Astrocyte (in vitro differentiated cells and primary cell): ENCODE measurements at regions not wholly inside any gene's neighbourhood (a gene's known extent, or its start where the extent isn't known, plus 50 kb on each side); places are given as distances from the start of the nearest gene placed in this dataset.

Experiments used
- DNase-seq: peaks from one replicate; pipeline ENCODE4 v3.0.0-alpha.2; 2010; ENCODE audit warnings: low read depth
- FAIRE-seq: peaks from 2 replicates; lab custom pipeline; 2011; peaks lifted over from hg19 to GRCh38; lab: Jason Lieb, UNC
- H2AFZ ChIP-seq: 2 replicates; pipeline ENCODE4 v1.6.0; 2012; ENCODE audit warnings: low read depth, low read length, inconsistent platforms
- H3K27ac ChIP-seq: 2 replicates; pipeline ENCODE4 v1.5.1; 2011; ENCODE audit warnings: low read depth, low read length, inconsistent platforms
- H3K27me3 ChIP-seq: 2 replicates; pipeline ENCODE4 v1.6.0; 2011; ENCODE audit warnings: low read length, inconsistent platforms; ENCODE audit not compliant: insufficient read depth
- H3K36me3 ChIP-seq: 2 replicates; pipeline ENCODE4 v1.5.1; 2011; ENCODE audit warnings: low read length, inconsistent platforms; ENCODE audit not compliant: insufficient read depth
- H3K4me1 ChIP-seq: 2 replicates; pipeline ENCODE4 v1.5.1; 2011; ENCODE audit warnings: low read length, inconsistent platforms; ENCODE audit not compliant: insufficient read depth
- H3K4me2 ChIP-seq: 2 replicates; pipeline ENCODE4 v1.6.0; 2012; ENCODE audit warnings: low read length, inconsistent platforms
- H3K4me3 ChIP-seq: 2 replicates; pipeline ENCODE4 v1.5.1; 2011; ENCODE audit warnings: low read depth, mild to moderate bottlenecking, low read length, inconsistent platforms; ENCODE audit not compliant: insufficient read depth
- H3K79me2 ChIP-seq: 2 replicates; pipeline ENCODE4 v1.6.0; 2012; ENCODE audit warnings: mild to moderate bottlenecking, low read length, inconsistent platforms; ENCODE audit not compliant: insufficient read depth
- H3K9ac ChIP-seq: 2 replicates; pipeline ENCODE4 v1.6.0; 2012; ENCODE audit warnings: mild to moderate bottlenecking, low read length, inconsistent platforms
- H3K9me3 ChIP-seq: 2 replicates; pipeline ENCODE4 v1.5.1; 2012; ENCODE audit warnings: low read depth, mild to moderate bottlenecking, low read length, inconsistent platforms; ENCODE audit not compliant: insufficient read depth
- H4K20me1 ChIP-seq: 2 replicates; pipeline ENCODE4 v1.6.0; 2012; ENCODE audit warnings: low read length, inconsistent platforms; ENCODE audit not compliant: insufficient read depth
- H3K27ac Mint-ChIP-seq: one replicate; pipeline ENCODE4 v1.8.0; 2021; ENCODE audit warnings: mild to moderate bottlenecking, mixed read lengths; ENCODE audit not compliant: unreplicated experiment
- H3K27me3 Mint-ChIP-seq: one replicate; pipeline ENCODE4 v1.8.0; 2021; ENCODE audit warnings: low read depth, mixed read lengths; ENCODE audit not compliant: unreplicated experiment
- H3K36me3 Mint-ChIP-seq: one replicate; pipeline ENCODE4 v1.8.0; 2021; ENCODE audit warnings: low read depth, mixed read lengths; ENCODE audit not compliant: unreplicated experiment
- H3K4me1 Mint-ChIP-seq: one replicate; pipeline ENCODE4 v1.8.0; 2021; ENCODE audit warnings: low read depth, mixed read lengths; ENCODE audit not compliant: unreplicated experiment
- H3K4me3 Mint-ChIP-seq: one replicate; pipeline ENCODE4 v1.8.0; 2021; ENCODE audit warnings: mild to moderate bottlenecking, moderate library complexity, mixed read lengths; ENCODE audit not compliant: unreplicated experiment
- H3K9me3 Mint-ChIP-seq: one replicate; pipeline ENCODE4 v1.8.0; 2021; ENCODE audit warnings: mild to moderate bottlenecking, mixed read lengths; ENCODE audit not compliant: unreplicated experiment
- EZH2 ChIP-seq: IDR thresholded peaks from 2 replicates; pipeline ENCODE4 v1.6.1; 2012; ENCODE audit warnings: mild to moderate bottlenecking, low read length, inconsistent platforms; ENCODE audit not compliant: insufficient read depth
- TF ChIP-seq, protein P1 (sequence below): IDR thresholded peaks from 2 replicates; pipeline ENCODE4 v1.5.1; 2011; ENCODE audit warnings: low read depth, mild to moderate bottlenecking, inconsistent platforms, low read length, moderate library complexity; ENCODE audit not compliant: insufficient read depth

DNA sequence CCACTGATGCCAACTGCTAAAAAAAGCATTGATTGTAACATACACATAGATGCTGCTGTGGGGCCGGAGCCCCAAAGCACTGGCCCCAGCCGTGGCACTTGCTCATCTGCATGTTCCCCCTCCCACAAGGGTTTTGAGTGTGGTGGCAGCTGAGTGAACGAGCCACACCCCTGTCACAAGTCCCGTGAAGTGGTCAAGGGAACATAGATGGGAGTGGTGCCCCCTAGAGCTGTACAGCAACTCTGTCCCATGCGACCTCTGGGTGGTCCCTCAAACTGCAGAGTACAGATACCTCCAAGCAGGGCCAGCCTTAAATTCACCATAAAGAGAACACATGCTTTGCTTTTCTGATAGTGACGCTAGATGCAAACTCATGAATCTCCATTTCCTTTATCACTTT is 503.3 kb upstream of the NRP1 start:
- Histone ChIP-seq H3K27ac (no peak overlapping the region), H3K9ac (no peak overlapping the region), H4K20me1 (no peaks in the 10 kb centered on the region), H3K4me1 (no peaks in the 10 kb centered on the region), H2AFZ (no peak overlapping the region), H3K79me2 (no peaks in the 10 kb centered on the region), H3K4me2 (no peak overlapping the region), H3K27me3 (no peaks in the 10 kb centered on the region), H3K36me3 (no peaks in the 10 kb centered on the region), H3K9me3 (no peaks in the 10 kb centered on the region), H3K4me3 (no peak overlapping the region)
- no peak overlapping the region for H3K27ac Mint-ChIP-seq
- no peak for TF ChIP-seq EZH2
- TF ChIP-seq, protein P1, sequence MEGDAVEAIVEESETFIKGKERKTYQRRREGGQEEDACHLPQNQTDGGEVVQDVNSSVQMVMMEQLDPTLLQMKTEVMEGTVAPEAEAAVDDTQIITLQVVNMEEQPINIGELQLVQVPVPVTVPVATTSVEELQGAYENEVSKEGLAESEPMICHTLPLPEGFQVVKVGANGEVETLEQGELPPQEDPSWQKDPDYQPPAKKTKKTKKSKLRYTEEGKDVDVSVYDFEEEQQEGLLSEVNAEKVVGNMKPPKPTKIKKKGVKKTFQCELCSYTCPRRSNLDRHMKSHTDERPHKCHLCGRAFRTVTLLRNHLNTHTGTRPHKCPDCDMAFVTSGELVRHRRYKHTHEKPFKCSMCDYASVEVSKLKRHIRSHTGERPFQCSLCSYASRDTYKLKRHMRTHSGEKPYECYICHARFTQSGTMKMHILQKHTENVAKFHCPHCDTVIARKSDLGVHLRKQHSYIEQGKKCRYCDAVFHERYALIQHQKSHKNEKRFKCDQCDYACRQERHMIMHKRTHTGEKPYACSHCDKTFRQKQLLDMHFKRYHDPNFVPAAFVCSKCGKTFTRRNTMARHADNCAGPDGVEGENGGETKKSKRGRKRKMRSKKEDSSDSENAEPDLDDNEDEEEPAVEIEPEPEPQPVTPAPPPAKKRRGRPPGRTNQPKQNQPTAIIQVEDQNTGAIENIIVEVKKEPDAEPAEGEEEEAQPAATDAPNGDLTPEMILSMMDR, result no peak
- H3K9me3 Mint-ChIP-seq, result peaks cover 3% of the 10 kb centered on the region
- H3K36me3 Mint-ChIP-seq, result no peaks in the 10 kb centered on the region
- DNase-seq (no peak), FAIRE-seq (no peak)
- H3K4me1 Mint-ChIP-seq, result no peaks in the 10 kb centered on the region
- H3K27me3 Mint-ChIP-seq, result peaks cover 4% of the 10 kb centered on the region
- no peak overlapping the region for H3K4me3 Mint-ChIP-seq

DNA sequence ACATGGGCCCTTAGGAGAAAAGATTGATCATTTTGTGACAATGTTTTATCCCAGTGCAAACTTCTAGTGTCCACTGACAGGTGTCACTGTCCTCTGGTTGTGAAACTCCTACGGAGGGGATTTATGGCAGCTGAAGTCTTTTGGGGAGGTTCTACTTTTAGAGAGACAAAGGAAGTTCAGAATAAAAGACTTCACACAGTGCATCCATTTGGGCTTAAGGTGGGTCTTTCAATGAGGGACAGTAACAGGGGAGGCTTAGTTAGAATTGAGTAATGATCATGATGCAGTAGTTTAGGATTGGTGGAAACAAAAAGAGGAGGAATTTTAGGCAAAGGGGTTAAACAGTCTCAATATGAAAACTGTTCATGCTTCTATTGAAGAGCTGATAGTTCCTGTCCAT is 501.1 kb upstream of the NRP1 start:
- Histone ChIP-seq H3K36me3 (no peaks in the 10 kb centered on the region), H3K9me3 (no peaks in the 10 kb centered on the region), H3K4me2 (no peak overlapping the region), H4K20me1 (no peaks in the 10 kb centered on the region), H3K4me3 (no peak overlapping the region), H3K27ac (no peak overlapping the region), H3K79me2 (no peaks in the 10 kb centered on the region), H3K9ac (no peak overlapping the region), H3K4me1 (no peaks in the 10 kb centered on the region), H2AFZ (no peak overlapping the region), H3K27me3 (no peaks in the 10 kb centered on the region)
- Mint-ChIP-seq H3K27me3 (peaks cover 11% of the 10 kb centered on the region), H3K9me3 (peaks cover 3% of the 10 kb centered on the region), H3K4me3 (no peak overlapping the region), H3K27ac (no peak overlapping the region), H3K4me1 (no peaks in the 10 kb centered on the region), H3K36me3 (no peaks in the 10 kb centered on the region)
- FAIRE-seq, result no peak
- DNase-seq, result no peak
- TF ChIP-seq, protein P1, result no peak

DNA sequence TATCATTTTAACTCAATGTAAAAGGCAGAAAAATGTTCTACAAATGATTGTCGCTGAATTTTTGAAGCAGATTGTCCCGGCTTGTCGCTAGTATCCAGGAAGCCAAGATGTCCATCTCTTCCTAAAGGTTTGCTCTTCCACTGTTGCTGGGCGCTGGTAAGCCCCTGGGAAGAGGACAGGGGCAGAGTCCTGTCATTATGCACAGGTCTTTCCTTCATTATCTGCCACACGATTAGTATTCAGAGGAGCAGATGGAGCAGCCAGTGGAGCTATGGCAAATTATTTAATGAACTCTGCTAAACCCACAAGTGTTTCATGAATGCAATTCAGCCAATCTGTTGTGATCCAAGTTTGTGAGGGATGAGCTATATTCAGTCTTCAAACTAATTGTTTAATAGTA is 499.1 kb upstream of the NRP1 start:
- DNase-seq (no peak), FAIRE-seq (no peak)
- H3K27ac ChIP-seq, result no peak overlapping the region
- no peak overlapping the region for H3K9ac ChIP-seq
- no peak overlapping the region for H3K4me3 ChIP-seq
- H3K9me3 ChIP-seq, result no peaks in the 10 kb centered on the region
- H3K4me3 Mint-ChIP-seq, result no peak overlapping the region
- no peaks in the 10 kb centered on the region for H4K20me1 ChIP-seq
- H3K36me3 Mint-ChIP-seq, result peaks cover 2% of the 10 kb centered on the region
- no peak overlapping the region for H2AFZ ChIP-seq
- H3K27me3 Mint-ChIP-seq, result peaks cover 12% of the 10 kb centered on the region
- no peaks in the 10 kb centered on the region for H3K4me1 ChIP-seq
- no peaks in the 10 kb centered on the region for H3K27me3 ChIP-seq
- H3K79me2 ChIP-seq, result no peaks in the 10 kb centered on the region
- TF ChIP-seq EZH2, result no peak
- TF ChIP-seq, protein P1, result no peak
- H3K36me3 ChIP-seq, result no peaks in the 10 kb centered on the region
- no peak overlapping the region for H3K27ac Mint-ChIP-seq
- no peaks in the 10 kb centered on the region for H3K4me1 Mint-ChIP-seq
- peaks cover 3% of the 10 kb centered on the region for H3K9me3 Mint-ChIP-seq
- no peak overlapping the region for H3K4me2 ChIP-seq
